ENCODE measurements at regions not wholly inside any gene's neighbourhood (a gene's known extent, or its start where the extent isn't known, plus 50 kb on each side); places are given as distances from the start of the nearest gene placed in this dataset.

DNA sequence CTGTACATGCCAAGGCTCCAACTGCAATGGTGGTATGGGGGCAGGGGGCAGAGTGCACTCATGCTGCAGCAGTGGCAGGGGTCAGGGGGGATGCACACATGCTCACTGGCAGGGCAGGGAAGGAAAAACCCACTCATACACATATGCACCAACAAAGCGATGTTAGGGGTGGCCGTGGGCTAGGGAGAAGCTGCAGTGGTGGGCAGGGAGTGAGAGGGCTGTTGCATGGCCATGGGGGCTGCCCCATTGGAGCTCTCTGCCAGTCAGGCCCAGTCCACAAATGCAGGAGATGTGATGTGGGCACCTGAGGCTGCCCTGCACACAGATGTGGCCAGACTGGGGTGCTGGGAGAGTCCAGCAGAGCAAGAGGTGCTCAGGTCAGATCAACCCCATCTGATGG lies 238.1 kb upstream of the NXPH2 start:
- TF ChIP-seq POLR2A (IDR thresholded peaks at IDR 0.05; ENCODE audit: low read depth, low read length): no peak
- TF ChIP-seq POLR2AphosphoS5 (IDR thresholded peaks at IDR 0.05; ENCODE audit: low read depth, low read length): no peak
- TF ChIP-seq TAF1 (IDR thresholded peaks at IDR 0.05; ENCODE audit: low read depth, low read length): no peak
- TF ChIP-seq SPI1 (IDR thresholded peaks at IDR 0.05; ENCODE audit: low read depth, low read length): no peak

All from GM12891 (cell line).